AG09309 (cell line): ENCODE measurements at regions not wholly inside any gene's neighbourhood (a gene's known extent, or its start where the extent isn't known, plus 50 kb on each side); places are given as distances from the start of the nearest gene placed in this dataset.
A peak's percentile ranks its signal among the peaks of the same experiment; 100 is the strongest.
"Not testable (repeated sequence)": the region's sequence is repeated elsewhere in the genome, so short reads cannot be mapped to it uniquely, and the experiment has no call there.

Source experiments
- DNase-seq: peaks from one replicate; pipeline ENCODE4 v3.0.0-alpha.2; 2010; ENCODE audit warnings: low read depth
- H3K4me3 ChIP-seq: 2 replicates; pipeline ENCODE4 v1.5.1; 2011; ENCODE audit warnings: mild to moderate bottlenecking, low read depth, low read length, moderate library complexity; ENCODE audit not compliant: control insufficient read depth
- CTCF ChIP-seq: IDR thresholded peaks from 2 replicates; pipeline ENCODE4 v1.5.1; 2011; ENCODE audit warnings: mild to moderate bottlenecking, low read depth, low read length, inconsistent platforms; ENCODE audit not compliant: insufficient read depth, control insufficient read depth; ENCODE audit errors: missing control alignments

GRCh38 chr18:57882465-57882864 is 79.3 kb upstream of the ATP8B1 start:
- TF ChIP-seq CTCF = no peak
- no peak overlapping the region for H3K4me3 ChIP-seq
- DNase-seq = no peak

- TF ChIP-seq CTCF = peak; percentile 92
- no peak overlapping the region for H3K4me3 ChIP-seq
- peak; percentile 59 for DNase-seq
Observed at GRCh38 chr18:57881818-57882413, 78.8 kb upstream of the ATP8B1 start.

GRCh38 chr18:57879924-57880323 is 76.8 kb upstream of the ATP8B1 start:
- H3K4me3 ChIP-seq, DNase-seq: not testable (repeated sequence)

- no peak for TF ChIP-seq CTCF
Observed at GRCh38 chr18:57869221-57869620, 66.1 kb upstream of the ATP8B1 start.

GRCh38 chr18:57866355-57866754 is 63.2 kb upstream of the ATP8B1 start:
- DNase-seq = no peak
- no peak overlapping the region for H3K4me3 ChIP-seq
- no peak for TF ChIP-seq CTCF

More at GRCh38 chr18:57869221-57869620, 66.1 kb upstream of the ATP8B1 start:
- H3K4me3 ChIP-seq = no peak overlapping the region
- DNase-seq = no peak

- no peak for TF ChIP-seq CTCF
- DNase-seq = no peak
- no peak overlapping the region for H3K4me3 ChIP-seq
Observed at GRCh38 chr18:57864615-57865121, 61.6 kb upstream of the ATP8B1 start.

GRCh38 chr18:57863706-57864105 is 60.6 kb upstream of the ATP8B1 start:
- no peak for DNase-seq

More at GRCh38 chr18:57863706-57864105, 60.6 kb upstream of the ATP8B1 start:
- H3K4me3 ChIP-seq = no peak overlapping the region
- no peak for TF ChIP-seq CTCF
